Spleen (tissue), 11 donors: ENCODE measurements at regions not wholly inside any gene's neighbourhood (a gene's known extent, or its start where the extent isn't known, plus 50 kb on each side); places are given as distances from the start of the nearest gene placed in this dataset.
A peak's percentile ranks its signal among the peaks of the same experiment; 100 is the strongest.
"Not testable (repeated sequence)": the region's sequence is repeated elsewhere in the genome, so short reads cannot be mapped to it uniquely, and the experiment has no call there.

Source experiments
- DNase-seq: peaks from one replicate; pipeline ENCODE4 v3.0.0-alpha.2; 2020
- H3K27ac ChIP-seq, 8 donors: fragments of 200-600 bp; sonication (generic) in 7 of 8; 1 replicate in 4 of 8; 2 replicates in 4 of 8; pipeline versions ENCODE4 v1.5.0 to v1.8.0; 2016 to 2021; ENCODE audit warnings: inconsistent platforms in 4 of 8, mild to moderate bottlenecking in 4 of 8, moderate library complexity in 1 of 8
- H3K27me3 ChIP-seq, 7 donors: fragments of 200-600 bp; sonication (generic) in 6 of 7; replicated peaks in 1 of 7; 1 replicate in 4 of 7; 2 replicates in 3 of 7; pipeline versions ENCODE4 v1.5.0 to v1.8.0; 2016 to 2021; ENCODE audit warnings: inconsistent platforms in 3 of 7, mild to moderate bottlenecking in 1 of 7
- H3K36me3 ChIP-seq, 6 donors: fragments of 200-600 bp; sonication (generic) in 5 of 6; 1 replicate in 4 of 6; 2 replicates in 2 of 6; pipeline versions ENCODE4 v1.5.0 to v1.8.0; 2016 to 2021; ENCODE audit warnings: inconsistent platforms in 2 of 6
- H3K4me1 ChIP-seq, 6 donors: fragments of 200-600 bp; sonication (generic) in 5 of 6; 1 replicate in 3 of 6; 2 replicates in 3 of 6; pipeline versions ENCODE4 v1.5.0 to v1.8.0; 2016 to 2021; ENCODE audit warnings: inconsistent platforms in 3 of 6
- H3K4me3 ChIP-seq, 8 donors: fragments of 200-600 bp; sonication (generic) in 7 of 8; 1 replicate in 4 of 8; 2 replicates in 4 of 8; pipeline versions ENCODE4 v1.5.0 to v1.8.0; 2016 to 2021; ENCODE audit warnings: inconsistent platforms in 4 of 8, mild to moderate bottlenecking in 4 of 8, moderate library complexity in 2 of 8
- H3K9me3 ChIP-seq, 8 donors: fragments of 200-600 bp; sonication (generic) in 7 of 8; 1 replicate in 4 of 8; 2 replicates in 4 of 8; pipeline versions ENCODE4 v1.5.0 to v1.8.0; 2016 to 2021; ENCODE audit warnings: inconsistent platforms in 4 of 8
- POLR2A ChIP-seq, 3 donors: fragments of 450-650 bp; IDR thresholded peaks; one replicate each; pipeline ENCODE4 v1.5.1; 2017; ENCODE audit warnings: antibody characterized with exemption in 3 of 3, mild to moderate bottlenecking in 1 of 3
- POLR2AphosphoS5 ChIP-seq, 3 donors: sonication (generic); formaldehyde crosslinking; IDR thresholded peaks; one replicate each; pipeline ENCODE4 v1.5.1; 2017; ENCODE audit warnings: antibody characterized with exemption in 3 of 3
- WGBS, 5 donors: extraction: QIAGEN DNeasy Blood & Tissue Kit in 3 of 5; methylation state at CpG; one replicate each; pipeline versions ENCODE4 v1.1.5 to v1.1.7; 2013 to 2018; 5-methylcytosine and 5-hydroxymethylcytosine counted together
- intact Hi-C: fragments of 100-400 bp; cut with DNase I; formaldehyde crosslinking; loops from one replicate; pipeline ENCODE4 v1.15.0; 2023; ENCODE audit warnings: low total_unique reads
- TF ChIP-seq, protein P1 (sequence below), 11 experiments: fragments of 200-600 bp in 7 of 11; fragments of 450-650 bp in 4 of 11; sonication (generic) in 4 of 11; IDR thresholded peaks in 8 of 11; conservative IDR thresholded peaks in 3 of 11; 1 replicate in 7 of 11; 2 replicates in 4 of 11; pipeline versions ENCODE4 v1.4.0 to v1.8.0; 2016 to 2021; ENCODE audit warnings: antibody characterized with exemption in 11 of 11, inconsistent platforms in 4 of 11, mild to moderate bottlenecking in 1 of 11
- donor health status: healthy with polysubstance abuse.
- donor health status: DM: no; HTN: no; CAD: no; lungs with moderate emphysema.
- donor health status: DM: no; HTN: no; CAD: no.
- donor health status: Bipolar disorder and iron deficiency.
- donor health status: healthy.
- donor health status: DM: no; HTN: no; CAD: no.
- donor health status: DM: yes; HTN: yes; CAD: no.

DNA sequence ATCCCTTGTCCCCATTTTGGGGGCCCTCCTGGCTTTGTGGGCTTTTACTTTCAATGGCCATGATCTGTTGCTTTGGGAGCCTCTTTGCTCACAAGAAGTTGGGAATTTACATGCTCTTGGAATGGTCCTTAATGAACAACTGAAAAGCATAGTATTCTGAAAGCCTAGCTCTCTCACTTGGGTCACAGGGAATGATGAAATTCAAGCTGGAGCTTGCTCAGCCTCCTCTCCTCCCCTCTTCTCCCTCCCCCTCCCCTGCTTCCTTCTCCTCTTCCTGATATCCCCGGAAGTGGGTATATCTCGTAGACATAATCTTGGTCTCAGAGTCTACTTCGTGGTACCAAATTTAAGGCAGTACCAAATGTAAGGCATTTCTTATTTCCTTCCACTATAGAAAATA lies 400.6 kb upstream of the NR3C2 start:
- Histone ChIP-seq H3K4me1 (no peaks in the 10 kb centered on the region), H3K9me3 (no peaks in the 10 kb centered on the region), H3K27ac (no peak overlapping the region), H3K4me3 (no peak overlapping the region), H3K36me3 (no peaks in the 10 kb centered on the region), H3K27me3 (no peaks in the 10 kb centered on the region)
- 67 to 81% (median 77%) methylated on average over 3 of the region's 3 CpGs for WGBS, 5 donors
- DNase-seq, result no peak
- intact Hi-C loops, result no loop called here
- TF ChIP-seq, protein P1, sequence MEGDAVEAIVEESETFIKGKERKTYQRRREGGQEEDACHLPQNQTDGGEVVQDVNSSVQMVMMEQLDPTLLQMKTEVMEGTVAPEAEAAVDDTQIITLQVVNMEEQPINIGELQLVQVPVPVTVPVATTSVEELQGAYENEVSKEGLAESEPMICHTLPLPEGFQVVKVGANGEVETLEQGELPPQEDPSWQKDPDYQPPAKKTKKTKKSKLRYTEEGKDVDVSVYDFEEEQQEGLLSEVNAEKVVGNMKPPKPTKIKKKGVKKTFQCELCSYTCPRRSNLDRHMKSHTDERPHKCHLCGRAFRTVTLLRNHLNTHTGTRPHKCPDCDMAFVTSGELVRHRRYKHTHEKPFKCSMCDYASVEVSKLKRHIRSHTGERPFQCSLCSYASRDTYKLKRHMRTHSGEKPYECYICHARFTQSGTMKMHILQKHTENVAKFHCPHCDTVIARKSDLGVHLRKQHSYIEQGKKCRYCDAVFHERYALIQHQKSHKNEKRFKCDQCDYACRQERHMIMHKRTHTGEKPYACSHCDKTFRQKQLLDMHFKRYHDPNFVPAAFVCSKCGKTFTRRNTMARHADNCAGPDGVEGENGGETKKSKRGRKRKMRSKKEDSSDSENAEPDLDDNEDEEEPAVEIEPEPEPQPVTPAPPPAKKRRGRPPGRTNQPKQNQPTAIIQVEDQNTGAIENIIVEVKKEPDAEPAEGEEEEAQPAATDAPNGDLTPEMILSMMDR (IDR thresholded peaks at IDR 0.05 in 8 of 11, conservative IDR thresholded peaks at IDR 0.05 in 3 of 11), result no peak
- TF ChIP-seq POLR2AphosphoS5 (IDR thresholded peaks at IDR 0.05), result no peak
- no peak for TF ChIP-seq POLR2A (IDR thresholded peaks at IDR 0.05)

DNA sequence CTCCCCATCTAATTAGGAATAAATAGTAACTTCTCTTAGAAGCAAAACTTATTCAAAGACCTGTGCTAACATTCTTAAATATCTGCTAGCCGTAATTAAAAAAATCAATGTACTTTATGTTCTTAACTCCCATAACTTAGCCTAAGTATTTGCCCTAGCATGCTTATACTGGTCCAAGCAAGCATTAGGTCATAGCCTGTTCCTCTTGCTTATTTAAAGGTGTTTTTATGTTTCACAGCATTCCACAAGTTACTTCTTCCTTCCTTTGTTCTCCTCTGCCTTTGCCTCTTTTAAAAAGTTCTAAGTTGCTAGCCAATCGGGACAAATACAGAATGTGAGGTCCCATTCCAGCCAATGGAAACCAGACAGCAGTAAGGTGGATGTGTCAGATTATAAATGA lies 395.4 kb upstream of the NR3C2 start:
- H3K27ac ChIP-seq, H3K4me3 ChIP-seq, intact Hi-C loops, H3K27me3 ChIP-seq, H3K36me3 ChIP-seq, H3K9me3 ChIP-seq, DNase-seq: not testable (repeated sequence)
- peaks cover 0 to 16% (median 9%) of the 10 kb centered on the region in 6 donors for H3K4me1 ChIP-seq
- 82 to 95% (median 91%) methylated on average over 2 of the region's 2 CpGs for WGBS, 5 donors

DNA sequence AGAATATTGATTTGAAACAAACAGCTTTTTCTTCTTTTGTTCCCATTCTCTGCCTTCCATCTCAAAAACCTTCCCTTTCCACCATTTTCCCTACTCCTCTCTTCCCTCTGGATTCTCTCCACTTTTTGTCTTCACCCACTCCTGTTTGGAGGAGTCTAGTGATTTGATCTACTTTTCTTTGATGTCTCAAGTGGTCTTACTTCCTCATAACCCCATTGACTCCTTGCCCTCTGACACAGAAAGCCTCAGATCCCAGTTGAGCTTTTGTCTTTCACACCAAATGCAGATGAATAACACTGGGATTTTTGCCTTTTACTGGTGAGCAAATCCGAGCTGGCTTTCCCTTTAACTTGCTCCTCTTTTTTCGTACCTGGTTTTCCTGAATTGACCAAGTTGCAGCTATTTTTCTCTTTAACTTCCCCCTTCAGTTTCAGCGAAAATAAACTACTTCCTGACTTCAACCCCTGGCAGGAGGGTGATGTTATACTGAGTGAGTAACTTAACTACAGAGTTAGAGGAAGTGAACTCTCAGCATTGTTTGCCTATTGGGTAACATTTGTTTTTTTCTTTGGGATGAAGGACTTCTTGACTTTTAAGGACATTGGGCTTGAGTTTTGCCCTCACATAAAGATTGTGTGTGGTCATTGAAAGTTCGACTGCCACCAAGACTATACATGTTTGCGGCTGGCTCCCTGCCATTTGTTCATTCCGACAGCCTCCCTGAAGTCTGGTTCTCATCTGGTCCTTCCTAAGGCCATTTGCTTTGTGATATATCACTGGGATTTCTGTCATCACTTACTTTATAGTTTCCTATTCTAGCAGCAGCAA lies 392.8 kb upstream of the NR3C2 start:
- H3K27ac ChIP-seq, result peak overlapping the region in 4 of 8 donors; percentile 27 to 47 (median 37)
- intact Hi-C loops, result no loop called here
- H3K36me3 ChIP-seq, result no peaks in the 10 kb centered on the region
- peak overlapping the region in 1 of 8 donors; percentile 10 for H3K4me3 ChIP-seq
- H3K9me3 ChIP-seq, result peaks cover 0 to 5% (median 0%) of the 10 kb centered on the region in 8 donors
- DNase-seq, result no peak
- H3K4me1 ChIP-seq, result peaks cover 0 to 16% (median 9%) of the 10 kb centered on the region in 6 donors
- no peaks in the 10 kb centered on the region for H3K27me3 ChIP-seq
- TF ChIP-seq POLR2AphosphoS5 (IDR thresholded peaks at IDR 0.05) (no peak), POLR2A (IDR thresholded peaks at IDR 0.05) (no peak)
- TF ChIP-seq, protein P1 (IDR thresholded peaks at IDR 0.05 in 8 of 11, conservative IDR thresholded peaks at IDR 0.05 in 3 of 11), result no peak
- 21 to 30% (median 26%) methylated on average over 6 of the region's 6 CpGs for WGBS, 5 donors

DNA sequence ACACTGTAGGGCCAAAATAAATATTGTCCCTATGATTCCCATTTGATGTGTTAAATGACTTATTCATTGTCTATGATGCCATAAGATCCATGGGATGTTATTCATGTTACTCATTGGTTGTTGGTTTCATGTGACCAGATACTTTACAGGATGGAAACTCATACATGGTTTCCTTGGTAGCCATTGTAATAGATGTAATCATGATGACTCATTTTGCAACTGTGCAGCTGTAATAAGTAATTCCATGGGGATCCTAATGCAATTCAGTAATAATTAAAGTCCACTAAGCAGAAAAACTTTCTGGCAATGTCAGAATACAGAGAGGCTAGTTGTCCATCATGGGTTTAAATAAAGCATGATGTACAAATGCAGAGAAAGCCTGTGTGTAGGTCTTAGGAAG lies 389.7 kb upstream of the NR3C2 start:
- peaks cover 0 to 16% (median 9%) of the 10 kb centered on the region in 6 donors for H3K4me1 ChIP-seq
- no peak overlapping the region for H3K4me3 ChIP-seq
- no peaks in the 10 kb centered on the region for H3K36me3 ChIP-seq
- H3K9me3 ChIP-seq, result peaks cover 0 to 16% (median 0%) of the 10 kb centered on the region in 8 donors
- no peak for DNase-seq
- H3K27ac ChIP-seq, result no peak overlapping the region
- H3K27me3 ChIP-seq, result no peaks in the 10 kb centered on the region
- no peak for TF ChIP-seq POLR2AphosphoS5 (IDR thresholded peaks at IDR 0.05)
- TF ChIP-seq, protein P1 (IDR thresholded peaks at IDR 0.05 in 8 of 11, conservative IDR thresholded peaks at IDR 0.05 in 3 of 11), result no peak
- TF ChIP-seq POLR2A (IDR thresholded peaks at IDR 0.05), result no peak
- intact Hi-C loops, result no loop called here
